SK-N-SH (cell line): ENCODE measurements at regions not wholly inside any gene's neighbourhood (a gene's known extent, or its start where the extent isn't known, plus 50 kb on each side); places are given as distances from the start of the nearest gene placed in this dataset.

Experiments used
- CTCF ChIA-PET: fragments of 300-600, 350-600 bp; formaldehyde crosslinking; extraction: SDS; loops from one replicate; lab custom pipeline; 2021; lab: Yijun Ruan, JAX
- POLR2A ChIA-PET: fragments of 350-600 bp; sonication (Branson Sonifier 250); formaldehyde crosslinking; extraction: SDS; loops from one replicate; lab custom pipeline; 2020; ENCODE audit warnings: antibody characterized with exemption, inconsistent platforms; lab: Yijun Ruan, JAX
- DNase-seq: peaks from one replicate; pipeline ENCODE4 v3.0.0; 2012
- H2AFZ ChIP-seq: fragments of 200-600 bp; sonication (generic); 2 replicates; pipeline ENCODE4 v1.8.1; 2016; ENCODE audit warnings: antibody characterized with exemption, mild to moderate bottlenecking, low read depth
- H3F3A ChIP-seq: fragments of 200-600 bp; sonication (generic); replicated peaks from 2 replicates; pipeline ENCODE3; 2016; ENCODE audit warnings: antibody characterized with exemption, mild to moderate bottlenecking; ENCODE audit not compliant: insufficient read depth
- H3K27ac ChIP-seq, 2 experiments: fragments of 200-500 bp in 1 of 2; fragments of 200-600 bp in 1 of 2; sonication (Bioruptor generic) in 1 of 2; sonication (generic), shearing (Covaris generic) in 1 of 2; 2 replicates each; pipeline versions ENCODE4 v1.5.1 to v1.6.1; 2014 to 2016; ENCODE audit warnings: low read depth in 2 of 2, inconsistent platforms in 1 of 2, low read length in 1 of 2, mild to moderate bottlenecking in 1 of 2, mixed read lengths in 1 of 2
- H3K27me3 ChIP-seq: fragments of 200-600 bp; sonication (generic), shearing (Covaris generic); 2 replicates; pipeline ENCODE4 v1.6.1; 2016; ENCODE audit warnings: mixed run types; ENCODE audit not compliant: insufficient read depth
- H3K36me3 ChIP-seq, 2 experiments: fragments of 200-500 bp in 1 of 2; fragments of 200-600 bp in 1 of 2; sonication (Bioruptor generic) in 1 of 2; sonication (generic) in 1 of 2; replicated peaks in 1 of 2; 2 replicates each; pipeline versions ENCODE3 to v1.5.1; 2014 to 2016; ENCODE audit warnings: low read length in 1 of 2, mild to moderate bottlenecking in 1 of 2; ENCODE audit not compliant: insufficient read depth in 2 of 2, control insufficient read depth in 1 of 2
- H3K4me1 ChIP-seq, 2 experiments: fragments of 200-500 bp in 1 of 2; fragments of 200-600 bp in 1 of 2; sonication (Bioruptor generic) in 1 of 2; sonication (generic), shearing (Covaris generic) in 1 of 2; 2 replicates each; pipeline versions ENCODE4 v1.5.1 to v1.6.1; 2014 to 2016; ENCODE audit warnings: low read depth in 1 of 2, low read length in 1 of 2, mixed run types in 1 of 2; ENCODE audit not compliant: insufficient read depth in 2 of 2, control insufficient read depth in 1 of 2
- H3K4me2 ChIP-seq: fragments of 200-600 bp; sonication (generic), shearing (Covaris generic); 2 replicates; pipeline ENCODE4 v1.6.1; 2017; ENCODE audit warnings: mixed run types
- H3K4me3 ChIP-seq, 2 experiments: fragments of 200-500 bp in 1 of 2; fragments of 200-600 bp in 1 of 2; sonication (Bioruptor generic) in 1 of 2; sonication (generic), shearing (Covaris generic) in 1 of 2; 2 replicates each; pipeline versions ENCODE4 v1.5.1 to v1.8.1; 2014 to 2016; ENCODE audit warnings: low read depth in 2 of 2, inconsistent platforms in 1 of 2, low read length in 1 of 2, mild to moderate bottlenecking in 1 of 2, mixed read lengths in 1 of 2, moderate library complexity in 1 of 2
- H3K79me2 ChIP-seq: fragments of 200-600 bp; sonication (generic); 2 replicates; pipeline ENCODE4 v1.8.1; 2017; ENCODE audit warnings: mild to moderate bottlenecking; ENCODE audit not compliant: insufficient read depth
- H3K9ac ChIP-seq: fragments of 200-600 bp; sonication (generic); 2 replicates; pipeline ENCODE4 v1.6.1; 2017; ENCODE audit warnings: mixed run types
- H3K9me2 ChIP-seq: fragments of 200-600 bp; sonication (generic); 2 replicates; pipeline ENCODE4 v1.6.1; 2017; ENCODE audit warnings: mixed run types
- H3K9me3 ChIP-seq: fragments of 200-600 bp; sonication (generic); 2 replicates; pipeline ENCODE4 v1.6.1; 2017; ENCODE audit warnings: mixed run types, mild to moderate bottlenecking, moderate library complexity
- H4K20me1 ChIP-seq: fragments of 200-600 bp; sonication (generic); 2 replicates; pipeline ENCODE4 v1.6.1; 2017; ENCODE audit warnings: mild to moderate bottlenecking, mixed run types; ENCODE audit not compliant: insufficient read depth
- GABPA ChIP-seq: IDR thresholded peaks from 2 replicates; pipeline ENCODE4 v1.4.0; 2012; ENCODE audit warnings: low read depth, mild to moderate bottlenecking
- IRF3 ChIP-seq: fragments of 150-350 bp; IDR thresholded peaks from 2 replicates; pipeline ENCODE4 v1.6.1; 2016; ENCODE audit warnings: mild to moderate bottlenecking, low read depth, low read length
- JUND ChIP-seq: IDR thresholded peaks from 2 replicates; pipeline ENCODE4 v1.4.0; 2012
- MEF2A ChIP-seq: IDR thresholded peaks from 2 replicates; pipeline ENCODE4 v1.4.0; 2012; ENCODE audit warnings: low read depth, borderline replicate concordance
- NRF1 ChIP-seq: IDR thresholded peaks from 2 replicates; pipeline ENCODE4 v1.6.1; 2012; ENCODE audit warnings: low read depth, mild to moderate bottlenecking, low read length
- POLR2AphosphoS5 ChIP-seq: IDR thresholded peaks from 2 replicates; pipeline ENCODE4 v1.6.1; 2012; ENCODE audit warnings: low read depth, low read length
- RAD21 ChIP-seq: IDR thresholded peaks from 2 replicates; pipeline ENCODE4 v1.6.1; 2012; ENCODE audit warnings: mild to moderate bottlenecking, low read length
- RCOR1 ChIP-seq: fragments of 150-350 bp; IDR thresholded peaks from 2 replicates; pipeline ENCODE4 v1.6.1; 2017; ENCODE audit warnings: antibody characterized with exemption, low read length
- REST ChIP-seq: IDR thresholded peaks from 2 replicates; pipeline ENCODE4 v1.6.1; 2012; ENCODE audit warnings: mild to moderate bottlenecking, low read depth, low read length, moderate library complexity
- RXRA ChIP-seq: IDR thresholded peaks from 2 replicates; pipeline ENCODE4 v1.4.0; 2012; ENCODE audit warnings: low read depth, mild to moderate bottlenecking, borderline replicate concordance
- SIN3A ChIP-seq: IDR thresholded peaks from 2 replicates; pipeline ENCODE4 v1.6.1; 2012; ENCODE audit warnings: low read depth, mild to moderate bottlenecking, low read length, moderate library complexity, borderline replicate concordance
- USF2 ChIP-seq: fragments of 150-350 bp; IDR thresholded peaks from 2 replicates; pipeline ENCODE4 v1.6.1; 2017; ENCODE audit warnings: antibody characterized with exemption, low read length, low read depth, borderline replicate concordance
- YY1 ChIP-seq: IDR thresholded peaks from 2 replicates; pipeline ENCODE4 v1.4.0; 2012; ENCODE audit warnings: low read depth, mild to moderate bottlenecking
- ZBTB33 ChIP-seq: IDR thresholded peaks from 2 replicates; pipeline ENCODE4 v1.4.0; 2012; ENCODE audit warnings: low read depth, borderline replicate concordance
- WGBS: methylation state at CpG from one replicate; pipeline ENCODE4 v1.1.6; 2017; ENCODE audit warnings: low lambda C conversion rate; 5-methylcytosine and 5-hydroxymethylcytosine counted together

DNA sequence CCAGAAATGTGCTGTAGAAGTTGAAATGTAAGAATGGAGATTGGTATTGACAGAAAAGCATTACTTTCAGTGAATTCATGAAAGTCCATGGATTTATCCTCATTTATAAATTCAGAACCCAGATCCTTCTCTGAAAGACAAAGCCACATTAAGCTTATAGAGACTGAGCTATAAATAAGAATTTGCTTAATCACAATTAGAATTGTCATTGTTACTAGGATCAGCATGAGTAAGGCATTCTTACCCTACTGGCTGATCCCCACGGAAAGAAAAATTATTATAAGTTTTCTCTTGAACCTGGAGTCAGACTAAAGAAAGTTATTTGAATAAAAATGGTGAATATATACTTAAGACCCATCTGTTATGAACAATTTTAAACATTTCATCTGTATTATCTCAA, 199.2 kb upstream of the DTNA start:
- no peaks in the 10 kb centered on the region for H3K36me3 ChIP-seq
- H3K4me1 ChIP-seq: no peaks in the 10 kb centered on the region
- no peaks in the 10 kb centered on the region for H3K27me3 ChIP-seq
- H3K4me3 ChIP-seq: no peak overlapping the region
- no peak overlapping the region for H3K27ac ChIP-seq
- no peaks in the 10 kb centered on the region for H3F3A ChIP-seq
- POLR2A ChIA-PET: no interaction called here
- H4K20me1 ChIP-seq: no peaks in the 10 kb centered on the region
- TF ChIP-seq ZBTB33 (no peak), NRF1 (no peak), JUND (no peak), POLR2AphosphoS5 (no peak)
- TF ChIP-seq, all 33 proteins: peak for 0
- H2AFZ ChIP-seq: no peak overlapping the region
- CTCF ChIA-PET: interaction anchor here (1.3 to 1.5 kb wide), 4 partner anchors 9 to 23 kb away, joined by 3 to 6 read pairs (median 4); no protein-coding TSS in a partner anchor
- H3K79me2 ChIP-seq: no peaks in the 10 kb centered on the region
- H3K4me2 ChIP-seq: no peak overlapping the region
- no peak for DNase-seq
- H3K9ac ChIP-seq: no peak overlapping the region
- H3K9me2 ChIP-seq: no peaks in the 10 kb centered on the region
- 24% methylated on average over 1 of the region's 1 CpG for WGBS
- H3K9me3 ChIP-seq: no peaks in the 10 kb centered on the region

DNA sequence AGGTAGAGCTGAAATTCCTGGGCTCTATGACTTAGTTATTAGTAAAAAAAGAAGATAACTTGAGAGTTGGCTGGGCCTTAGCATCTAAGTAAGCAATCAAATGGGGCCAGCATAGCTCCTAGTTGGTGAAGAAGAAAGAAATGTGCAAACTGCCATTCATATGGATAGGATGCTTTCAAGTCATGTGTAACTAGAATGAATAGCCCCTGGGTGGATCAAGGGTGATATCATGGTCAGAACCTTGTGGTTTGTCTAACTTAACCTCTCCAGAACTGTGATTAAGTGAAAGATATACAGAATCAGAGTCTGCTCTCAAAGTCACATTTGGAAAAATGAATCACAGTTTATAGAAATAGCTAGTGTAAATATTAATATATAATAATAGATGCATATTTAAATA, 198.7 kb upstream of the DTNA start:
- no peak overlapping the region for H3K27ac ChIP-seq
- no peaks in the 10 kb centered on the region for H3K9me2 ChIP-seq
- no peak for TF ChIP-seq RXRA
- no peak for TF ChIP-seq IRF3
- no peak for TF ChIP-seq USF2
- TF ChIP-seq MEF2A: no peak
- no peak for TF ChIP-seq RCOR1
- no peak for TF ChIP-seq POLR2AphosphoS5
- TF ChIP-seq SIN3A: no peak
- no peak for TF ChIP-seq RAD21
- no peak for TF ChIP-seq GABPA
- no peak for TF ChIP-seq REST
- TF ChIP-seq YY1: no peak
- TF ChIP-seq, all 33 proteins: peak for 0
- Histone ChIP-seq H4K20me1 (no peaks in the 10 kb centered on the region), H3F3A (no peaks in the 10 kb centered on the region), H3K79me2 (no peaks in the 10 kb centered on the region), H3K4me1 (no peaks in the 10 kb centered on the region), H3K9me3 (no peaks in the 10 kb centered on the region), H2AFZ (no peak overlapping the region), H3K4me3 (no peak overlapping the region), H3K9ac (no peak overlapping the region), H3K27me3 (no peaks in the 10 kb centered on the region), H3K4me2 (no peak overlapping the region), H3K36me3 (no peaks in the 10 kb centered on the region)
- POLR2A ChIA-PET: no interaction called here
- CTCF ChIA-PET: interaction anchor here (1.3 to 1.5 kb wide), 2 partner anchors 16 to 23 kb away, joined by 3 to 6 read pairs; no protein-coding TSS in a partner anchor
- no peak for DNase-seq
